Loucy (cell line): ENCODE measurements at regions not wholly inside any gene's neighbourhood (a gene's known extent, or its start where the extent isn't known, plus 50 kb on each side); places are given as distances from the start of the nearest gene placed in this dataset.

ENCODE experiments used
- H2AFZ ChIP-seq: fragments of 200-600 bp; sonication (generic); 2 replicates; pipeline ENCODE4 v1.6.0; 2016; ENCODE audit warnings: antibody characterized with exemption, mild to moderate bottlenecking, low read length, moderate library complexity
- H3F3A ChIP-seq: fragments of 200-600 bp; 2 replicates; pipeline ENCODE4 v1.6.0; 2016; ENCODE audit warnings: antibody characterized with exemption, low read depth, mild to moderate bottlenecking
- H3K27me3 ChIP-seq: fragments of 200-600 bp; sonication (generic); 2 replicates; pipeline ENCODE4 v1.6.1; 2014; ENCODE audit warnings: low read length, mild to moderate bottlenecking; ENCODE audit not compliant: insufficient read depth, poor library complexity, severe bottlenecking
- H3K36me3 ChIP-seq: fragments of 200-600 bp; sonication (generic); 2 replicates; pipeline ENCODE4 v1.6.1; 2016; ENCODE audit warnings: low read length; ENCODE audit not compliant: insufficient read depth
- H3K4me1 ChIP-seq: fragments of 200-600 bp; sonication (generic); 2 replicates; pipeline ENCODE4 v1.5.1; 2014; ENCODE audit warnings: low read length, mild to moderate bottlenecking; ENCODE audit not compliant: insufficient read depth, poor library complexity, severe bottlenecking
- H3K4me2 ChIP-seq: fragments of 200-600 bp; sonication (generic); 2 replicates; pipeline ENCODE4 v1.6.0; 2014; ENCODE audit warnings: antibody characterized with exemption, low read length, low read depth, mild to moderate bottlenecking; ENCODE audit not compliant: poor library complexity, severe bottlenecking
- H3K4me3 ChIP-seq: fragments of 200-600 bp; sonication (generic); 2 replicates; pipeline ENCODE4 v1.5.1; 2014; ENCODE audit warnings: low read length, mild to moderate bottlenecking, mixed read lengths; ENCODE audit not compliant: poor library complexity, severe bottlenecking
- H3K79me2 ChIP-seq: fragments of 200-600 bp; sonication (generic); 2 replicates; pipeline ENCODE4 v1.6.1; 2014; ENCODE audit warnings: low read length; ENCODE audit not compliant: insufficient read depth
- H3K9ac ChIP-seq: fragments of 200-600 bp; sonication (generic); 2 replicates; pipeline ENCODE4 v1.6.0; 2014; ENCODE audit warnings: mild to moderate bottlenecking, low read depth, low read length, moderate library complexity; ENCODE audit not compliant: poor library complexity, severe bottlenecking
- H3K9me2 ChIP-seq: fragments of 200-600 bp; sonication (generic); replicated peaks from 2 replicates; pipeline ENCODE4 v1.6.1; 2016; ENCODE audit warnings: low read depth, low read length, mixed read lengths
- H3K9me3 ChIP-seq: fragments of 200-600 bp; sonication (generic); 2 replicates; pipeline ENCODE4 v1.6.1; 2014; ENCODE audit warnings: mild to moderate bottlenecking, antibody characterized with exemption, low read length, low read depth; ENCODE audit not compliant: insufficient read depth
- H4K20me1 ChIP-seq: fragments of 200-600 bp; sonication (generic); 2 replicates; pipeline ENCODE4 v1.6.0; 2014; ENCODE audit warnings: antibody characterized with exemption, low read length, mild to moderate bottlenecking; ENCODE audit not compliant: insufficient read depth, poor library complexity, severe bottlenecking
- CTCF ChIP-seq: fragments of 200-600 bp; sonication (generic); conservative IDR thresholded peaks from 2 replicates; pipeline ENCODE4 v1.5.1; 2014; ENCODE audit warnings: mild to moderate bottlenecking, antibody characterized with exemption, low read length
- EZH2phosphoT487 ChIP-seq: fragments of 200-600 bp; IDR thresholded peaks from 2 replicates; pipeline ENCODE4 v1.6.1; 2018; ENCODE audit warnings: antibody characterized with exemption, mild to moderate bottlenecking, moderate library complexity, borderline replicate concordance

DNA sequence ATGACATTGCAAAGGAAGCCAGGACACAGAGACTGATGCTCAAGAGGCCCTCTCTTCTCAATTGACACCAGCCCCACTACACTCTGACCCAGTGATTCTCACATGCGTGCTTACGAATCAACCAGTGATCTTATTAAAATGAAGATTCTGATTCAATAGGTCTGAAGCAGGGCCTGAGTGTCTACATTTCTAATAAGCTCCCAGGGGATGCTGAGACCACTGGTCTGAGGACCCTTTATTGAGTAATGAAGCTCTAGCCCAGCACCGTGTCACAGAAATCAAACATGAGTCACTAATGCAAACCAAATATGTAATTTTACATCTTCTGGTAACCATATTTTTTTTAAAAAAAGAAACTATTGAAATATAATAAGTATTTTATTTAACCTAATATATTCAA is 689.1 kb upstream of the LMCD1 start:
- no peaks in the 10 kb centered on the region for H4K20me1 ChIP-seq
- H3K36me3 ChIP-seq, result no peaks in the 10 kb centered on the region
- TF ChIP-seq EZH2phosphoT487 (no peak), CTCF (no peak)
- no peak overlapping the region for H3K4me3 ChIP-seq
- no peaks in the 10 kb centered on the region for H3K9me3 ChIP-seq
- no peaks in the 10 kb centered on the region for H3K4me1 ChIP-seq
- no peaks in the 10 kb centered on the region for H3F3A ChIP-seq
- no peaks in the 10 kb centered on the region for H3K79me2 ChIP-seq
- no peak overlapping the region for H3K4me2 ChIP-seq
- no peak overlapping the region for H3K9ac ChIP-seq
- no peaks in the 10 kb centered on the region for H3K9me2 ChIP-seq
- H2AFZ ChIP-seq, result no peak overlapping the region
- no peaks in the 10 kb centered on the region for H3K27me3 ChIP-seq

DNA sequence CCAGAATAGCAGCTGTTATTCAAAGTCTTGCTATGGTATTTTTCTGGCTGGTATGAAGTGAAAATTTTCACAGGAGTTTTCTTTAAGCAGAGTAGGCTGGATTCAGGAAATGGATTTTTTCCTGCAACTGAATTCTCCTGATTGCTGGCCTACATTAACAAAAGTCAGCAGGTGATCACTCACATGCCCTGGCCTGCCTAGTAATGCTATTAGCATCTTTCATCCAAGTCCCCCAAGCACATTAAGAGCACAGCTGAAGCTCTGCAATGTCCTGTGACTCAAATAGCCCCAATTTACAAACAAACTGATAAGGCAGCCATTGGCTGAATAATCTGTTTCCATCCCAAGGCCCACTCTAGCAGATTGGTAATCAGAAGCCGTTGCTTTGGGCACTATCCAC is 688.3 kb upstream of the LMCD1 start:
- H3K9me3 ChIP-seq, result no peaks in the 10 kb centered on the region
- no peak overlapping the region for H3K4me2 ChIP-seq
- H3K36me3 ChIP-seq, result no peaks in the 10 kb centered on the region
- H2AFZ ChIP-seq, result no peak overlapping the region
- H3K4me3 ChIP-seq, result no peak overlapping the region
- no peaks in the 10 kb centered on the region for H3K27me3 ChIP-seq
- no peaks in the 10 kb centered on the region for H3K79me2 ChIP-seq
- no peaks in the 10 kb centered on the region for H3K9me2 ChIP-seq
- no peak for TF ChIP-seq EZH2phosphoT487
- no peak for TF ChIP-seq CTCF
- H3F3A ChIP-seq, result no peaks in the 10 kb centered on the region
- H3K9ac ChIP-seq, result no peak overlapping the region
- no peaks in the 10 kb centered on the region for H3K4me1 ChIP-seq
- no peaks in the 10 kb centered on the region for H4K20me1 ChIP-seq

DNA sequence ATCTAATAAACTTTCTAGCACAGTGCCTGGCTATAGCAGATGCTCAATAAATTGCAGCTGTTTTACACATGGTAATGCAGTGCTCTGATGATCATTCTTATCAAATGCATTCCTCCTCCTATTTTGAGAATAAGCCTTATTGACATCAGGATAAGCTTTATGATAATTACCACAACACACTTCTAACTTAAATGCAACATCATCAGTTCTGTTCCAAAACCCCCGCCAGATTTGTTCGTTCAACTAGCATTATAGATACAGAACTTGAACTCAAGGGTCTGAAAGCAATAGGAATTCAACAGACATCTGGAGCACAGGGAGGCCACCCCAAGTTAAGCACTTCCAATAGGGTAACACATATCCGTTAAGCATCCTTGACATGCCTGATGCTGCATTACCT is 684.4 kb upstream of the LMCD1 start:
- no peak for TF ChIP-seq EZH2phosphoT487
- H3K36me3 ChIP-seq, result no peaks in the 10 kb centered on the region
- no peaks in the 10 kb centered on the region for H3K27me3 ChIP-seq
- H3K4me2 ChIP-seq, result no peak overlapping the region
- H3F3A ChIP-seq, result no peaks in the 10 kb centered on the region
- H3K4me1 ChIP-seq, result no peaks in the 10 kb centered on the region
- H3K79me2 ChIP-seq, result no peaks in the 10 kb centered on the region
- no peaks in the 10 kb centered on the region for H4K20me1 ChIP-seq
- H3K9me3 ChIP-seq, result no peaks in the 10 kb centered on the region
- H3K9me2 ChIP-seq, result no peaks in the 10 kb centered on the region
- H2AFZ ChIP-seq, result no peak overlapping the region
- no peak overlapping the region for H3K4me3 ChIP-seq
- no peak overlapping the region for H3K9ac ChIP-seq

GRCh38 chr3:7820969-7821368 is 680.7 kb upstream of the LMCD1 start:
- Histone ChIP-seq H3K9me2 (no peaks in the 10 kb centered on the region), H3K4me2 (no peak overlapping the region), H3K9ac (no peak overlapping the region), H3F3A (no peaks in the 10 kb centered on the region), H2AFZ (no peak overlapping the region), H3K4me1 (no peaks in the 10 kb centered on the region), H3K9me3 (peaks cover 14% of the 10 kb centered on the region; the same call in 1 of the 2 replicates), H3K27me3 (no peaks in the 10 kb centered on the region), H3K36me3 (no peaks in the 10 kb centered on the region), H3K79me2 (no peaks in the 10 kb centered on the region), H4K20me1 (no peaks in the 10 kb centered on the region), H3K4me3 (no peak overlapping the region)
- TF ChIP-seq EZH2phosphoT487 (no peak), CTCF (no peak)
